NT2/D1 (cell line): ENCODE measurements at regions not wholly inside any gene's neighbourhood (a gene's known extent, or its start where the extent isn't known, plus 50 kb on each side); places are given as distances from the start of the nearest gene placed in this dataset.
"Not testable (repeated sequence)": the region's sequence is repeated elsewhere in the genome, so short reads cannot be mapped to it uniquely, and the experiment has no call there.

Experiments used
- SUZ12 ChIP-seq: IDR thresholded peaks from 2 replicates; pipeline ENCODE4 v1.6.1; 2011; ENCODE audit not compliant: insufficient read length, insufficient read depth; ENCODE audit errors: extremely low read depth
- YY1 ChIP-seq: IDR thresholded peaks from 2 replicates; pipeline ENCODE4 v1.6.1; 2011; ENCODE audit not compliant: insufficient read length, insufficient read depth
- ZNF274 ChIP-seq: IDR thresholded peaks from 2 replicates; pipeline ENCODE4 v1.6.1; 2011; ENCODE audit warnings: mild to moderate bottlenecking, low read depth, low read length

- TF ChIP-seq YY1, ZNF274, SUZ12: not testable (repeated sequence)
These were observed 56.6 kb upstream of the POMZP3 start for GRCh38 chr7:76683631-76684030.
